HFF-Myc (cell line): ENCODE measurements at regions not wholly inside any gene's neighbourhood (a gene's known extent, or its start where the extent isn't known, plus 50 kb on each side); places are given as distances from the start of the nearest gene placed in this dataset.

Experiments used
- DNase-seq: peaks from one replicate; pipeline ENCODE4 v3.0.0-alpha.2; 2011; ENCODE audit warnings: low read depth; ENCODE audit errors: extremely low read depth
- H3K4me3 ChIP-seq: replicated peaks from 2 replicates; pipeline ENCODE4 v1.5.1; 2011; ENCODE audit warnings: low read depth, mild to moderate bottlenecking, control low read depth, low read length
- CTCF ChIP-seq: IDR thresholded peaks from 2 replicates; pipeline ENCODE4 v1.5.1; 2012; ENCODE audit warnings: mild to moderate bottlenecking, low read depth, low read length, control low read depth; ENCODE audit errors: missing control alignments

GRCh38 chr20:39600871-39601270, 638.7 kb downstream of the DHX35 start:
- TF ChIP-seq CTCF, result no peak
- no peak for DNase-seq

GRCh38 chr20:39600156-39600555, 638.0 kb downstream of the DHX35 start:
- no peak overlapping the region for H3K4me3 ChIP-seq
- DNase-seq, result no peak
- no peak for TF ChIP-seq CTCF

More at GRCh38 chr20:39600871-39601270, 638.7 kb downstream of the DHX35 start:
- H3K4me3 ChIP-seq, result no peak overlapping the region

DNA sequence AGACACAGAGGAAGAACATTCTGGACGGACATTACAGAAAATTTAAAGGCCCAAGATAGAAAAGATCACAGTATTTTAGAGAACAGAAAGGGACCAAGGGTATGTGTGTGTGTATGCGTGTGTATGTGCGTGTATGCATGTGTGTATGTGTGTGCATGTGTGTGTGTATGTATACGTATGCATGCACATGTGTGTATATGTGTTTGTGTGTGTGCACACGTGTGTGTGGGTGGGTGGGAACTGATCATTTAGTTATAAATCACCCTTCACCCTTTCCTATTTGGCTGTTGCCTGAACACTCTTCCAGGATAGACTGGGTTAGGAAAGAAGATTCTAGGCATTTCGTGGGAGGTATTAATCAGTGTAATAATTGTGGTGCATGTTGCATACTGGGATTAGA, 634.4 kb downstream of the DHX35 start:
- TF ChIP-seq CTCF, result no peak
- DNase-seq, result no peak
- no peak overlapping the region for H3K4me3 ChIP-seq

GRCh38 chr20:39592371-39592770, 630.2 kb downstream of the DHX35 start:
- DNase-seq, result no peak
- H3K4me3 ChIP-seq, result no peak overlapping the region
- TF ChIP-seq CTCF, result no peak

DNA sequence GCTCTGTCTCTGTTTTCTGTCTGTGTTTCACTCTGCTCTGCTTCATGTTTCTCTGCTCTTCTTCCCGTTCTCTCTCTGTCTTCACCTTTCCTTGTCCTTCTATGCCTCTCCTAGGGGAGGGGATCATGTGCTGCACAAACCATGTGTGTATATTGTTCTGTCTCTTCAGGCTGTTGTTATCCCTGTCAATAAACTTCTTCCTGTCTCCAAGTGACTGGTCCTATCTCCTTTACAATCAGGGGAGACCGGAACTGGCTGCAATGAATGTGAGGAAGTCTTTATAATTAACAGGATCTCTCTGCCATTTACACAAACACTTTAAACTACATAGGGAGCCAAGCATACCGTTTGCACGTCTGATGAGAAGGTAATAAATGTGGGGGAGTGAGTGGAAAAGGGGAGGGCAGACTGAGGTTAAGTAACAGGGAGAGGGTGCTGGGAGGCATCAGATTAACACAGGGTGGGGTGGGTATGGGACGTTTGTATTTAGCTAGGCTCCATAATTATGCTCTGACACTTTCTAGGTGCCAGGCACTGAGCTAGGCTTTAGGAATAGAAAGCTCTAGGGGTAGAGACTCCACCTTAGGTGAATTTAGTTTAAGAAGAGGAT, 626.1 kb downstream of the DHX35 start:
- TF ChIP-seq CTCF, result no peak
- DNase-seq, result no peak
- H3K4me3 ChIP-seq, result no peak overlapping the region

DNA sequence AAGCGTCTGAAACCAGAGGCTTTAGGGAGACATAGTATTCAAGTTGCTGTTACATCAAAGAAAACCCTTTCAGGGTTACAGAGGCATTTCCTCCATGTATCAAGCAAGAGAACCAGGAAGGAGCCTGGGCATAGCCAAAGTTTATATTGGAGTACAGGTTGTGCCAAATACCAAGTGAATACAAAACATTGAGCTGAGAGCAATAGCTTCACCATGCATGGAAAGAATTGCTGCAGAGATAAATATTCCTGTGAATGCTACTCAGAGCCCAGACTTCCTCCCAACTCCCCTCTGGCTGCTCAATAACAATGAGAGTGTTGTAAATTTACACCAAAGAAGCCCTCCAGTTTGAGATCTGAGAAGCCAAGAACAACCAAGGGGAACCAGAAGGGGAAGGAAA, 618.9 kb downstream of the DHX35 start:
- DNase-seq, result no peak
- H3K4me3 ChIP-seq, result no peak overlapping the region
- TF ChIP-seq CTCF, result no peak

- no peak for DNase-seq
- no peak for TF ChIP-seq CTCF
- H3K4me3 ChIP-seq, result no peak overlapping the region
These were observed 614.6 kb downstream of the DHX35 start for GRCh38 chr20:39576771-39577170.
